HEK293 (cell line): ENCODE measurements at regions not wholly inside any gene's neighbourhood (a gene's known extent, or its start where the extent isn't known, plus 50 kb on each side); places are given as distances from the start of the nearest gene placed in this dataset.

Source experiments
- CTCF ChIA-PET: fragments of 350-600 bp; formaldehyde crosslinking; extraction: SDS; loops from one replicate; lab custom pipeline; 2021; ENCODE audit warnings: antibody characterized with exemption; lab: Yijun Ruan, JAX
- POLR2A ChIA-PET: fragments of 300-600 bp; formaldehyde crosslinking; extraction: SDS; loops from one replicate; lab custom pipeline; 2020; ENCODE audit warnings: antibody characterized with exemption, inconsistent platforms; lab: Yijun Ruan, JAX
- H3K27ac ChIP-seq: fragments of 200-500 bp; sonication (Bioruptor generic); 2 replicates; pipeline ENCODE4 v1.5.1; 2014; ENCODE audit warnings: low read depth, low read length, control low read depth, inconsistent platforms; ENCODE audit errors: extremely low read depth
- H3K36me3 ChIP-seq, 2 experiments: fragments of 200-500 bp in 1 of 2; sonication (Bioruptor generic) in 1 of 2; 1 replicate in 1 of 2; 2 replicates in 1 of 2; pipeline ENCODE4 v1.5.1; 2014 to 2017; ENCODE audit warnings: inconsistent platforms in 2 of 2, low read length in 2 of 2; ENCODE audit not compliant: control insufficient read depth in 2 of 2, insufficient read depth in 1 of 2
- H3K4me1 ChIP-seq: fragments of 200-500 bp; sonication (Bioruptor generic); 2 replicates; pipeline ENCODE4 v1.5.1; 2014; ENCODE audit warnings: mild to moderate bottlenecking, low read length, inconsistent platforms; ENCODE audit not compliant: control insufficient read depth, insufficient read depth
- H3K4me3 ChIP-seq: 2 replicates; pipeline ENCODE4 v1.5.1; 2011; ENCODE audit warnings: low read depth, mild to moderate bottlenecking, control low read depth, low read length, moderate library complexity
- H3K9me3 ChIP-seq: fragments of 200-500 bp; sonication (Bioruptor generic); 2 replicates; pipeline ENCODE4 v1.5.1; 2014; ENCODE audit warnings: low read depth, low read length, inconsistent platforms; ENCODE audit not compliant: control insufficient read depth, insufficient read depth
- BCL11A ChIP-seq: fragments of 450-650 bp; formaldehyde crosslinking; IDR thresholded peaks from 2 replicates; pipeline ENCODE4 v1.5.1; 2016; ENCODE audit warnings: low read depth, missing biosample characterization, missing genetic modification characterization
- BCL11B ChIP-seq: fragments of 450-650 bp; formaldehyde crosslinking; IDR thresholded peaks from 2 replicates; pipeline ENCODE4 v1.5.1; 2016; ENCODE audit warnings: low read depth, missing biosample characterization, missing genetic modification characterization
- ELK4 ChIP-seq: IDR thresholded peaks from 2 replicates; pipeline ENCODE4 v1.6.1; 2011; ENCODE audit warnings: mild to moderate bottlenecking, low read depth, low read length, borderline replicate concordance
- GLI2 ChIP-seq: fragments of 450-650 bp; formaldehyde crosslinking; IDR thresholded peaks from 2 replicates; pipeline ENCODE4; 2017; ENCODE audit warnings: missing biosample characterization, missing genetic modification characterization, low read depth, borderline replicate concordance
- KLF8 ChIP-seq: fragments of 450-650 bp; formaldehyde crosslinking; IDR thresholded peaks from 2 replicates; pipeline ENCODE4 v1.5.1; 2016; ENCODE audit warnings: missing biosample characterization, missing genetic modification characterization
- PBX3 ChIP-seq: sonication (generic); formaldehyde crosslinking; IDR thresholded peaks from 2 replicates; pipeline ENCODE4 v1.8.1; 2022; ENCODE audit warnings: mild to moderate bottlenecking, moderate library complexity, missing genetic modification reagents
- PRDM4 ChIP-seq: fragments of 450-650 bp; formaldehyde crosslinking; IDR thresholded peaks from 2 replicates; pipeline ENCODE4 v1.5.1; 2017; ENCODE audit warnings: missing biosample characterization, missing genetic modification characterization
- SP7 ChIP-seq: fragments of 450-650 bp; formaldehyde crosslinking; IDR thresholded peaks from 2 replicates; pipeline ENCODE4 v1.5.1; 2016; ENCODE audit warnings: missing biosample characterization, missing genetic modification characterization
- ZBTB26 ChIP-seq: fragments of 450-650 bp; formaldehyde crosslinking; optimal IDR thresholded peaks from 2 replicates; pipeline ENCODE3; 2016; ENCODE audit warnings: missing biosample characterization, mild to moderate bottlenecking, missing genetic modification characterization
- ZBTB48 ChIP-seq: fragments of 450-650 bp; formaldehyde crosslinking; IDR thresholded peaks from 2 replicates; pipeline ENCODE4 v1.5.1; 2016; ENCODE audit warnings: missing biosample characterization, missing genetic modification characterization
- ZFP37 ChIP-seq: fragments of 450-650 bp; formaldehyde crosslinking; IDR thresholded peaks from 2 replicates; pipeline ENCODE4 v1.5.1; 2016; ENCODE audit warnings: missing biosample characterization, missing genetic modification characterization
- ZFP69B ChIP-seq: fragments of 450-650 bp; formaldehyde crosslinking; IDR thresholded peaks from 2 replicates; pipeline ENCODE4 v1.5.1; 2016; ENCODE audit warnings: missing biosample characterization, missing genetic modification characterization
- ZNF10 ChIP-seq: fragments of 450-650 bp; formaldehyde crosslinking; IDR thresholded peaks from 2 replicates; pipeline ENCODE4 v1.5.1; 2017; ENCODE audit warnings: missing biosample characterization, missing genetic modification characterization
- ZNF16 ChIP-seq: fragments of 450-650 bp; formaldehyde crosslinking; IDR thresholded peaks from 2 replicates; pipeline ENCODE4 v1.5.1; 2016; ENCODE audit warnings: low read depth, missing biosample characterization, missing genetic modification characterization
- ZNF223 ChIP-seq: fragments of 450-650 bp; formaldehyde crosslinking; IDR thresholded peaks from 2 replicates; pipeline ENCODE4 v1.5.1; 2016; ENCODE audit warnings: missing biosample characterization, missing genetic modification characterization
- ZNF26 ChIP-seq: fragments of 450-650 bp; formaldehyde crosslinking; IDR thresholded peaks from 2 replicates; pipeline ENCODE4 v1.5.1; 2016; ENCODE audit warnings: missing biosample characterization, missing genetic modification characterization
- ZNF366 ChIP-seq: fragments of 450-650 bp; formaldehyde crosslinking; conservative IDR thresholded peaks from 2 replicates; pipeline ENCODE4 v1.5.1; 2016; ENCODE audit warnings: missing biosample characterization, missing genetic modification characterization
- ZNF501 ChIP-seq: fragments of 450-650 bp; formaldehyde crosslinking; IDR thresholded peaks from 2 replicates; pipeline ENCODE4 v1.5.1; 2016; ENCODE audit warnings: missing biosample characterization, missing genetic modification characterization
- ZNF549 ChIP-seq: fragments of 450-650 bp; IDR thresholded peaks from 2 replicates; pipeline ENCODE4 v1.5.1; 2018; ENCODE audit warnings: missing biosample characterization, missing genetic modification characterization, mild to moderate bottlenecking, inconsistent platforms, moderate library complexity
- ZNF76 ChIP-seq: fragments of 450-650 bp; formaldehyde crosslinking; IDR thresholded peaks from 2 replicates; pipeline ENCODE4; 2016; ENCODE audit warnings: low read depth, missing biosample characterization, missing genetic modification characterization, borderline replicate concordance
- ZNF837 ChIP-seq: fragments of 450-650 bp; formaldehyde crosslinking; IDR thresholded peaks from 2 replicates; pipeline ENCODE4 v1.5.1; 2016; ENCODE audit warnings: missing biosample characterization, missing genetic modification characterization
- ZNF843 ChIP-seq: fragments of 450-650 bp; formaldehyde crosslinking; IDR thresholded peaks from 2 replicates; pipeline ENCODE4 v1.5.1; 2016; ENCODE audit warnings: missing biosample characterization, missing genetic modification characterization
- TF ChIP-seq, protein P1 (sequence below): fragments of 450-650 bp; formaldehyde crosslinking; IDR thresholded peaks from 2 replicates; pipeline ENCODE4 v1.5.1; 2016; ENCODE audit warnings: missing biosample characterization, missing genetic modification characterization

- no peaks in the 10 kb centered on the region for H3K36me3 ChIP-seq
- POLR2A ChIA-PET, result no interaction called here
- CTCF ChIA-PET, result no interaction called here
- no peak overlapping the region for H3K4me3 ChIP-seq
- no peaks in the 10 kb centered on the region for H3K4me1 ChIP-seq
- no peak for TF ChIP-seq BCL11B (tag by site-specific recombination)
- no peak for TF ChIP-seq KLF8 (tag by site-specific recombination)
- TF ChIP-seq ZFP37 (tag by site-specific recombination), result no peak
- no peak for TF ChIP-seq ZNF549 (tag by site-specific recombination)
- TF ChIP-seq PBX3 (CRISPR knock-in tag), result no peak
- TF ChIP-seq ZNF76 (tag by site-specific recombination), result no peak
- TF ChIP-seq GLI2 (tag by site-specific recombination), result no peak
- no peak for TF ChIP-seq BCL11A (tag by site-specific recombination)
- no peak for TF ChIP-seq ZNF10
- TF ChIP-seq ZNF366, result no peak
- no peak for TF ChIP-seq ELK4
- TF ChIP-seq, protein P1, sequence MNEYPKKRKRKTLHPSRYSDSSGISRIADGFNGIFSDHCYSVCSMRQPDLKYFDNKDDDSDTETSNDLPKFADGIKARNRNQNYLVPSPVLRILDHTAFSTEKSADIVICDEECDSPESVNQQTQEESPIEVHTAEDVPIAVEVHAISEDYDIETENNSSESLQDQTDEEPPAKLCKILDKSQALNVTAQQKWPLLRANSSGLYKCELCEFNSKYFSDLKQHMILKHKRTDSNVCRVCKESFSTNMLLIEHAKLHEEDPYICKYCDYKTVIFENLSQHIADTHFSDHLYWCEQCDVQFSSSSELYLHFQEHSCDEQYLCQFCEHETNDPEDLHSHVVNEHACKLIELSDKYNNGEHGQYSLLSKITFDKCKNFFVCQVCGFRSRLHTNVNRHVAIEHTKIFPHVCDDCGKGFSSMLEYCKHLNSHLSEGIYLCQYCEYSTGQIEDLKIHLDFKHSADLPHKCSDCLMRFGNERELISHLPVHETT (tag by site-specific recombination), result no peak
- no peak for TF ChIP-seq ZNF501 (tag by site-specific recombination)
- TF ChIP-seq PRDM4, result no peak
- no peak for TF ChIP-seq ZNF223 (tag by site-specific recombination)
- H3K9me3 ChIP-seq, result no peaks in the 10 kb centered on the region
- no peak overlapping the region for H3K27ac ChIP-seq
Observed at GRCh38 chr12:126912111-126912510, 1354.9 kb upstream of the TMEM132C start.

- Histone ChIP-seq H3K4me3 (no peak overlapping the region), H3K4me1 (no peaks in the 10 kb centered on the region), H3K36me3 (no peaks in the 10 kb centered on the region), H3K27ac (no peak overlapping the region), H3K9me3 (no peaks in the 10 kb centered on the region)
- ChIA-PET POLR2A (no interaction called here), CTCF (interaction anchor here (0.6 kb wide), 1 partner anchor 458 kb away, joined by 3 read pairs; no protein-coding TSS in a partner anchor)
- TF ChIP-seq PRDM4 (no peak), ZNF837 (tag by site-specific recombination) (no peak), ZNF16 (tag by site-specific recombination) (no peak), ZFP69B (tag by site-specific recombination) (no peak), ZBTB26 (tag by site-specific recombination) (no peak), SP7 (no peak), ZBTB48 (tag by site-specific recombination) (no peak), ZNF843 (tag by site-specific recombination) (no peak), ZNF26 (no peak)
Observed at GRCh38 chr12:126914170-126914793, 1352.7 kb upstream of the TMEM132C start.
